Cardiac fibroblast (primary cell): ENCODE measurements at regions not wholly inside any gene's neighbourhood (a gene's known extent, or its start where the extent isn't known, plus 50 kb on each side); places are given as distances from the start of the nearest gene placed in this dataset.

Experiments used
- DNase-seq, 2 donors: peaks; one replicate each; pipeline versions ENCODE4 v3.0.0 to v3.0.0-alpha.2; 2010; ENCODE audit warnings: low read depth in 2 of 2
- H3K4me3 ChIP-seq, 2 donors: replicated peaks in 1 of 2; 1 replicate in 1 of 2; 2 replicates in 1 of 2; pipeline ENCODE4 v1.5.1; 2011; ENCODE audit warnings: low read depth in 2 of 2, low read length in 2 of 2, mild to moderate bottlenecking in 2 of 2, moderate library complexity in 1 of 2
- CTCF ChIP-seq: IDR thresholded peaks from one replicate; pipeline ENCODE4 v1.5.1; 2011; ENCODE audit warnings: low read depth, mild to moderate bottlenecking, low read length, inconsistent platforms

- DNase-seq = peak; percentile 53 to 83
- no peak overlapping the region for H3K4me3 ChIP-seq
- no peak for TF ChIP-seq CTCF
Measured at GRCh38 chr5:53373451-53374158, 106.8 kb upstream of the FST start.

- H3K4me3 ChIP-seq = no peak overlapping the region
- DNase-seq = no peak
- no peak for TF ChIP-seq CTCF
Measured at GRCh38 chr5:53376853-53377252, 103.6 kb upstream of the FST start.

- DNase-seq = no peak
- no peak overlapping the region for H3K4me3 ChIP-seq
- TF ChIP-seq CTCF = no peak
Measured at GRCh38 chr5:53378190-53378589, 102.2 kb upstream of the FST start.

- TF ChIP-seq CTCF = no peak
- peak; percentile 68 to 81 for DNase-seq
- H3K4me3 ChIP-seq = no peak overlapping the region
Measured at GRCh38 chr5:53378590-53379247, 101.7 kb upstream of the FST start.

- H3K4me3 ChIP-seq = no peak overlapping the region
- DNase-seq = peak in 1 of 2 donors; percentile 67
- no peak for TF ChIP-seq CTCF
Measured at GRCh38 chr5:53386341-53386740, 94.1 kb upstream of the FST start.

- no peak for TF ChIP-seq CTCF
- no peak for DNase-seq
- no peak overlapping the region for H3K4me3 ChIP-seq
Measured at GRCh38 chr5:53389093-53389492, 91.3 kb upstream of the FST start.
